Peyer's patch (tissue), 4 donors: ENCODE measurements at regions not wholly inside any gene's neighbourhood (a gene's known extent, or its start where the extent isn't known, plus 50 kb on each side); places are given as distances from the start of the nearest gene placed in this dataset.

Experiments
- POLR2A ChIP-seq, 2 donors: fragments of 450-650 bp; IDR thresholded peaks; one replicate each; pipeline ENCODE4 v1.5.1; 2017; ENCODE audit warnings: antibody characterized with exemption in 2 of 2, mild to moderate bottlenecking in 2 of 2, moderate library complexity in 2 of 2
- TF ChIP-seq, protein P1 (sequence below), 6 experiments: fragments of 450-650 bp in 4 of 6; fragments of 200-600 bp in 2 of 6; sonication (generic) in 1 of 6; IDR thresholded peaks; one replicate each; pipeline ENCODE4 v1.5.1; 2017 to 2019; ENCODE audit warnings: antibody characterized with exemption in 6 of 6, mild to moderate bottlenecking in 3 of 6, moderate library complexity in 1 of 6

GRCh38 chr6:48845219-48845618 is 617.8 kb downstream of the MMUT start:
- TF ChIP-seq, protein P1, sequence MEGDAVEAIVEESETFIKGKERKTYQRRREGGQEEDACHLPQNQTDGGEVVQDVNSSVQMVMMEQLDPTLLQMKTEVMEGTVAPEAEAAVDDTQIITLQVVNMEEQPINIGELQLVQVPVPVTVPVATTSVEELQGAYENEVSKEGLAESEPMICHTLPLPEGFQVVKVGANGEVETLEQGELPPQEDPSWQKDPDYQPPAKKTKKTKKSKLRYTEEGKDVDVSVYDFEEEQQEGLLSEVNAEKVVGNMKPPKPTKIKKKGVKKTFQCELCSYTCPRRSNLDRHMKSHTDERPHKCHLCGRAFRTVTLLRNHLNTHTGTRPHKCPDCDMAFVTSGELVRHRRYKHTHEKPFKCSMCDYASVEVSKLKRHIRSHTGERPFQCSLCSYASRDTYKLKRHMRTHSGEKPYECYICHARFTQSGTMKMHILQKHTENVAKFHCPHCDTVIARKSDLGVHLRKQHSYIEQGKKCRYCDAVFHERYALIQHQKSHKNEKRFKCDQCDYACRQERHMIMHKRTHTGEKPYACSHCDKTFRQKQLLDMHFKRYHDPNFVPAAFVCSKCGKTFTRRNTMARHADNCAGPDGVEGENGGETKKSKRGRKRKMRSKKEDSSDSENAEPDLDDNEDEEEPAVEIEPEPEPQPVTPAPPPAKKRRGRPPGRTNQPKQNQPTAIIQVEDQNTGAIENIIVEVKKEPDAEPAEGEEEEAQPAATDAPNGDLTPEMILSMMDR (IDR thresholded peaks at IDR 0.05): no peak
- TF ChIP-seq POLR2A (IDR thresholded peaks at IDR 0.05): no peak
